ENCODE measurements at regions not wholly inside any gene's neighbourhood (a gene's known extent, or its start where the extent isn't known, plus 50 kb on each side); places are given as distances from the start of the nearest gene placed in this dataset.

- no peak for DNase-seq (ENCODE audit: low read depth)
These were observed 126.1 kb downstream of the GDAP2 start for GRCh38 chr1:117803318-117803717.

GRCh38 chr1:117809764-117810163, 119.7 kb downstream of the GDAP2 start:
- DNase-seq (ENCODE audit: low read depth): no peak

- DNase-seq (ENCODE audit: low read depth): no peak
These were observed 118.9 kb downstream of the GDAP2 start for GRCh38 chr1:117810553-117810952.

GRCh38 chr1:117812869-117813511, 116.4 kb downstream of the GDAP2 start:
- DNase-seq (ENCODE audit: low read depth): no peak

All from stimulated activated CD8-positive, alpha-beta memory T cell treated with anti-CD3 and anti-CD28 coated beads, Interleukin-15, amount 100 ng/mL, for 24 hours (primary cell).